ENCODE measurements at regions not wholly inside any gene's neighbourhood (a gene's known extent, or its start where the extent isn't known, plus 50 kb on each side); places are given as distances from the start of the nearest gene placed in this dataset.

DNA sequence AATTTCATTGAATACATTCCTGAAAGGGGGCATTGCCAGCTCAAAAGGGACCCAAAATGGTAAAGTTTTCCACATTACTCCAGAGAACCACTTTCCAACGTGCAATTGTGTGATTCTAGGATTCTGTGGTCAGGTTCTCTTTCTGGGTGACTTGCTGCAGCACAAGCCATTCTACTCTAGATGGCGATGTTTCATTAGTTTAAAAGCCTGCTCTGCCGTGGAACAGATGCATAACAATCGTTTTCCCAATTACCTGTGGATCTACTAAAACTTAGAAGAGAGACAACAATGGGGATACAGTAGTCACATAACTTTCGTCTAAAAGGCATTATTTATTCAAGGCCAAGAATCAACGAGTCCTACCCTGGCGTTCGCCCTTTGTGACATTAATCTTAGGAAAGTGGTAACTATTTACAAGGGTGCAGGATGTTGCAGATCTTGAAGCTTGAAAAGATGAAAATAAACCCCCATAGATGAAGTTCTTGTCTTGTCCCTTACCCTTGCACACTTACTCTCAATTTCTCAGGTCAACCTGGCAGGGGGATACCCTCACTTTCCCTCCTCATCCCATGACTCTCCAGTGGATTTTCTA lies 400.9 kb downstream of the SNAPC1 start:
- TF ChIP-seq, protein P1, sequence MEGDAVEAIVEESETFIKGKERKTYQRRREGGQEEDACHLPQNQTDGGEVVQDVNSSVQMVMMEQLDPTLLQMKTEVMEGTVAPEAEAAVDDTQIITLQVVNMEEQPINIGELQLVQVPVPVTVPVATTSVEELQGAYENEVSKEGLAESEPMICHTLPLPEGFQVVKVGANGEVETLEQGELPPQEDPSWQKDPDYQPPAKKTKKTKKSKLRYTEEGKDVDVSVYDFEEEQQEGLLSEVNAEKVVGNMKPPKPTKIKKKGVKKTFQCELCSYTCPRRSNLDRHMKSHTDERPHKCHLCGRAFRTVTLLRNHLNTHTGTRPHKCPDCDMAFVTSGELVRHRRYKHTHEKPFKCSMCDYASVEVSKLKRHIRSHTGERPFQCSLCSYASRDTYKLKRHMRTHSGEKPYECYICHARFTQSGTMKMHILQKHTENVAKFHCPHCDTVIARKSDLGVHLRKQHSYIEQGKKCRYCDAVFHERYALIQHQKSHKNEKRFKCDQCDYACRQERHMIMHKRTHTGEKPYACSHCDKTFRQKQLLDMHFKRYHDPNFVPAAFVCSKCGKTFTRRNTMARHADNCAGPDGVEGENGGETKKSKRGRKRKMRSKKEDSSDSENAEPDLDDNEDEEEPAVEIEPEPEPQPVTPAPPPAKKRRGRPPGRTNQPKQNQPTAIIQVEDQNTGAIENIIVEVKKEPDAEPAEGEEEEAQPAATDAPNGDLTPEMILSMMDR (conservative IDR thresholded peaks at IDR 0.05 in 1 of 2, IDR thresholded peaks at IDR 0.05 in 1 of 2; ENCODE audit: low read depth in 1 of 2, low read length in 2 of 2): peak; percentile 92 to 93
- no peak for TF ChIP-seq EZH2 (IDR thresholded peaks at IDR 0.05; ENCODE audit: low read length, missing control alignments)

All from fibroblast of lung (primary cell).